ACC112 (cell line): ENCODE measurements at regions not wholly inside any gene's neighbourhood (a gene's known extent, or its start where the extent isn't known, plus 50 kb on each side); places are given as distances from the start of the nearest gene placed in this dataset.

Experiments
- H2AFZ ChIP-seq: fragments of 200-600 bp; sonication (generic); one replicate; pipeline ENCODE4 v1.6.0; 2017; ENCODE audit warnings: antibody characterized with exemption, low read length; ENCODE audit not compliant: unreplicated experiment
- H3K27ac ChIP-seq: fragments of 200-600 bp; sonication (generic); 2 replicates; pipeline ENCODE4 v1.5.1; 2014; ENCODE audit warnings: low read depth, mild to moderate bottlenecking, antibody characterized with exemption, low read length, moderate library complexity
- H3K27me3 ChIP-seq: fragments of 200-600 bp; sonication (generic); 2 replicates; pipeline ENCODE4 v1.6.1; 2014; ENCODE audit warnings: mild to moderate bottlenecking, antibody characterized with exemption, low read length, moderate library complexity, mixed read lengths; ENCODE audit not compliant: insufficient read depth
- H3K36me3 ChIP-seq: fragments of 200-600 bp; sonication (generic); 2 replicates; pipeline ENCODE4 v1.6.1; 2016; ENCODE audit warnings: mild to moderate bottlenecking, antibody characterized with exemption, low read length, moderate library complexity, mixed read lengths; ENCODE audit not compliant: insufficient read depth
- H3K4me1 ChIP-seq: fragments of 200-600 bp; sonication (generic); one replicate; pipeline ENCODE4 v1.6.1; 2016; ENCODE audit warnings: low read length, mixed read lengths; ENCODE audit not compliant: insufficient read depth, unreplicated experiment, control insufficient read depth
- H3K4me3 ChIP-seq: fragments of 200-600 bp; sonication (generic); 2 replicates; pipeline ENCODE4 v1.5.1; 2014; ENCODE audit warnings: mild to moderate bottlenecking, low read depth, low read length
- H3K79me2 ChIP-seq: fragments of 200-600 bp; sonication (generic); one replicate; pipeline ENCODE4 v1.6.0; 2016; ENCODE audit warnings: low read length; ENCODE audit not compliant: control insufficient read depth, unreplicated experiment, insufficient read depth

DNA sequence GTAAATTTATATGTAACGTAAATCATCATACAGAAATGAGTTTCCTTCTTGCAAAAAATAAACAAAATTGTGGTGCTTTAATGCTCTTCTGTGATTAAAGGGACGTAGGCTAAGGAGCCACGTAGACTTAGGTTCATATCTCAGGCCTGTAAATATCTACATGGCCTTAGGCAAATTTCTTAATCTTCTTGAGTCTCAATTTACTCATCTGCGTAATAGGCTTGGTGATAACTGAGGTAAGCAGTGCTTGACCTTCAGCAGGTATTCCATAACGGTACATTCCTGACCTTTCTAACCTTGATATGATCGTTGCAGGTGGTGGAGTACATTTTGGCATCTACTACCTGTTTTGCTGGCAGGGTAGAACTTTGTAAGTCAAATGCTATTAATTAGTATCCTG lies 65.2 kb upstream of the TLR3 start:
- no peak overlapping the region for H3K4me3 ChIP-seq
- H2AFZ ChIP-seq = no peak overlapping the region
- H3K4me1 ChIP-seq = no peaks in the 10 kb centered on the region
- no peaks in the 10 kb centered on the region for H3K36me3 ChIP-seq
- no peaks in the 10 kb centered on the region for H3K79me2 ChIP-seq
- H3K27ac ChIP-seq = no peak overlapping the region
- no peaks in the 10 kb centered on the region for H3K27me3 ChIP-seq

DNA sequence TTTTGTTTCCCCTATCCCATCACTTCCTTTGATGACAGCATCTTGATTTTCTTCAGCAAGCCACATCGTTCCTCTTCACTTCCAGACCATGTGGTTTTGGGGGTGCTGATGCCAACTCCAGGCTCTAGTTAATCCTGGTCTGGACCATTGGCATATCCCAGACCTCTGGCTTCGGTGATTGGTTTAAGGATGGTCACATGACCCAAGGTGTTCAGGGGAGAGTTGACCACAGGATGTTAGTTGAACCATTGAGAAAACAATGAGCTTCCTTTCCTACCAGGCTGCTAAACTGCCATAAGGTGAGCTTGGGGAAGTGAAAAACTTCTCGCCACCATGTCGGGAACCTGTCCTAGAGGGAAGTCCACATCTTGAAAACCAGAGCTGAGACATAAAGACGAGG lies 60.9 kb upstream of the TLR3 start:
- Histone ChIP-seq H3K4me1 (no peaks in the 10 kb centered on the region), H2AFZ (no peak overlapping the region), H3K79me2 (no peaks in the 10 kb centered on the region), H3K4me3 (no peak overlapping the region), H3K27ac (no peak overlapping the region), H3K36me3 (no peaks in the 10 kb centered on the region), H3K27me3 (no peaks in the 10 kb centered on the region)

DNA sequence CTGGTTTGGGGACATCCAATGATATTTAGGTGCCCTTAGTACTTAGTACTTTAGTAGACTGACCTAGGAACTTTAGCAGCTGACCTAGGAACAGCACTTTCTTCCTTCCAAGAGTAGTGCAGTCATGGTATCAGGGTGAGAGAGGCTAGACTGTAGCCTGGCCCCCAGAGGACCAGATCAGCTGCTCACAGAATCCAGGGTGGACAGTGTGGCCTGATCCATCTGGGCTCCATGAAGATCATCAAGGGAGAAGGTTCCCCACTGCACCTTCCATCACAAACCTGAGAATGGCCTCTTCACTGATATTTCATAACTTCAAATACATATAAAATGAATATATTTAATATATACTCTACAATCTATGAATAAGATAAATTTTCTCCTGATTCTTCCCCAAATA lies 59.0 kb upstream of the TLR3 start:
- H3K36me3 ChIP-seq = no peaks in the 10 kb centered on the region
- H3K27me3 ChIP-seq = no peaks in the 10 kb centered on the region
- no peak overlapping the region for H2AFZ ChIP-seq
- no peaks in the 10 kb centered on the region for H3K4me1 ChIP-seq
- no peak overlapping the region for H3K27ac ChIP-seq
- no peak overlapping the region for H3K4me3 ChIP-seq
- H3K79me2 ChIP-seq = no peaks in the 10 kb centered on the region

DNA sequence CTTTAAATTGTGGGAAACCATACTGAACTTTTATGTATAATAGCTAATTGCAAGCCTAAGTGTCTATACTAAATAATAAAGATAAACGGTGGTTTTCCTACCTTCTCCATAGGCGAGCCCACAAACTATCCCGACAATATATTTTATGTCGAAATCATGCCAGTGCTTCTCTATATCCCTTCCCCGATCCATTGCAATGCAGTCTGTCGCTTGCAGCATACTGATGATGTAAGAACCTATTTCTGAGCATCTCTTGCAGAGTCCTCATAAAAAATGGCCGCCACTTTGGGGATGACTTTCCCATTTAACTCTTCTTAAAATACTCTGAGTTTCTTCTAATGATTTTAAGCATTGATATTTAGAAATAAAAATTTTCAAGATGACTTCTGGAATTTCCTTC lies 58.1 kb upstream of the TLR3 start:
- Histone ChIP-seq H3K4me3 (no peak overlapping the region), H3K79me2 (no peaks in the 10 kb centered on the region), H3K4me1 (no peaks in the 10 kb centered on the region), H2AFZ (no peak overlapping the region), H3K27ac (no peak overlapping the region), H3K36me3 (no peaks in the 10 kb centered on the region), H3K27me3 (no peaks in the 10 kb centered on the region)

DNA sequence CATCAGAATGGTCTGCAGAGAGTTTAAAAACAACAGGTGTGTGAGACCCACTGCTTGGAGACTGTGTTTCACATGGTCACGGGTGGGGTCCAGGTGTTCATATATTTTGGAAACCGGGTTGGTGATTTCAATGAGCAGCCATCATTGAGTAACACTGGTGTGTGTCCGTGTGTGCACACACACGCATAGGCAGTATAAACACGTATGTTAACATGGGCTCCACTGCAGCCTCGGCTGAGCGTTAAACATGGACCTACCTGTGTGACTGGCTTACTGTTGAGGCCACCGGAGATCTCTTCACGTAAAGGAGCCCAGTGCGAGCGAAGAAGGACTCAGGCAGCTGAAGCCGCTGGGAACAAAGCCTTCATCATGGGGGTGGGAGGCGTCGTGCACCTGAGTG lies 56.9 kb upstream of the TLR3 start:
- H3K27me3 ChIP-seq = no peaks in the 10 kb centered on the region
- no peaks in the 10 kb centered on the region for H3K4me1 ChIP-seq
- no peak overlapping the region for H3K4me3 ChIP-seq
- no peaks in the 10 kb centered on the region for H3K79me2 ChIP-seq
- no peak overlapping the region for H2AFZ ChIP-seq
- no peak overlapping the region for H3K27ac ChIP-seq
- no peaks in the 10 kb centered on the region for H3K36me3 ChIP-seq

DNA sequence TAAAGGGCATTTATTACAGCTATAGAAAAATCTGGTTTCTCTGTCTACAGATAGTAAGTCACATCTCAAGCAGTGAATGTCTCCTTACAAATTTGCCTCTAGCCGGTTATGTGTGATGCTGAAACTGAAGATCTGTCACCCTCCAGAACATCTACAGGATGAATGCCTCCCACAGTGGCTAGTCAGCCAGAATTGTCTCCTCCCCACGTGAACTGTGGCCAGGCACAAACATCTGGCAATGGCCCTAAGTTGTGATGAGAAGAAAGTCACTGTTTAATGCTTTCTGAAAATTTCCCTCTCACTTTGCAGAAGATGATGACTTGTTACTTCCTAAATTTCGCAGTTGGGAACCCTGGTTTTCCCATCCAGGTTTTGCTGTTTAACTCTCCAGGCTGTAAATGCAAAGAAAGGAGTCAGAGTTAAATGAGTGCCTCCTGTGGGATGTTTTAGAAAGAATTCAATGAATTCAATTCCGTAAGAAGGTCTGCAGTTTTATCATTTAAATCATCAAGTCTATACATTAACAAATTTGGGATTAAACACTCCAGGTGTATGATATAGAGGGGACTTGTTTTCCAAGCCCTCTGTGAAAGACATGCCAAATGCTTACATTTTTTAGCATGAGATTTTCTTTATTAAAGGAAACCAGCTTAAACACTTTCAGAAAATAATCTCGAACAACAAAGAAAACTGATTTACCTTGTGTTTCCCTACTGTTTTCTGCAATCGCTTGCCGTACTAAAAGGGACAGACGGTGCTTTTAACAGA lies 55.4 kb upstream of the TLR3 start:
- Histone ChIP-seq H2AFZ (no peak overlapping the region), H3K4me3 (no peak overlapping the region), H3K79me2 (no peaks in the 10 kb centered on the region), H3K4me1 (no peaks in the 10 kb centered on the region), H3K27me3 (no peaks in the 10 kb centered on the region), H3K27ac (no peak overlapping the region), H3K36me3 (no peaks in the 10 kb centered on the region)

DNA sequence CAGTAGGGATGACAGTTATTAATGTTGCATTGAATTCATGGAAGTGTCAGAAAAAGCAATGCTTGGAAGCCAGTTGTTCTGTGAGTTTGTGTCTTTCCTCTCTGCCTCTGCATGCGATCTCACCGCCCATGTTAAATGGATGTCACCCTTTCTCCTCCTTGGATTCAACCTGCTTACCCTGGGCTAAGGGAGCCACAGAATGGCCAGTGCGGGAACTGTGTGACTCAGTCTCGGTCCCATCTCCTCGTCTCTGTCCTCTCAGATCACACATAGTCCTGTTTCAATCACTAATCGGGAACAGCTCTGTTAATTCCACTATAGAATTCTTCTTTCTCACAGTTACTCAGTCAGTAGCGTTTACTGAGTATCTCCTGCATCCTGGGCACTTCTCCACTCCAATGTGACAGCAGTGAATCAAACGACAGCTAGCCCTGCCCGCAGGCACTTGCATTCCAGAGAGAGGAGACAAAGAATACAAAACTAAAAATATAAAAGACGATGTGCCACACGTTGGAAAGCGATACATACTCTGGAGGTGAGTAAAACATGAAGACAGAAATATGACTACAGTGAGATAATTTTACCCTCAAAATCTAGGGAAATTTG lies 53.6 kb upstream of the TLR3 start:
- H3K27me3 ChIP-seq = no peaks in the 10 kb centered on the region
- no peak overlapping the region for H3K27ac ChIP-seq
- no peaks in the 10 kb centered on the region for H3K4me1 ChIP-seq
- no peak overlapping the region for H2AFZ ChIP-seq
- H3K79me2 ChIP-seq = no peaks in the 10 kb centered on the region
- H3K4me3 ChIP-seq = no peak overlapping the region
- no peaks in the 10 kb centered on the region for H3K36me3 ChIP-seq

DNA sequence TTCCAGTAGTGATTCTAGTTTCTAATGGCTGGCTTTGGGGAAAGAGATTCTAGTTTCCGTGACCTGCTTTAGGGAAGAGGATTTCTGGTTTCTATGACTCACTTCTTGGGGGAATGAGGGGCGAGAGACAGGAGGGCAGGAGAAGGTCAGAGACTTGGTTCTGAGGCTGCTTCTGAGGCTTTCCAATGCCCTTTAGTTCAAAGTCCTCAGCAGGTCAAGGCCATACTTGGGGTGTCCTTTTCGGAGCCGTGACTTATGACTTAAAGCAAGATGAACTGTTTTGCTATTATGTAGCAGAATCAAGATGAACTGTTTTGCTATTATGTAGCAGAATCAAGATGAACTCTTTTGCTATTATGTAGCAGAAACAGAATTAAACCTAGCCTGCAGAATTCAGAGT lies 52.2 kb upstream of the TLR3 start:
- H3K4me3 ChIP-seq = no peak overlapping the region
- H3K27ac ChIP-seq = no peak overlapping the region
- H2AFZ ChIP-seq = no peak overlapping the region
- no peaks in the 10 kb centered on the region for H3K27me3 ChIP-seq
- no peaks in the 10 kb centered on the region for H3K36me3 ChIP-seq
- H3K4me1 ChIP-seq = peaks cover 7% of the 10 kb centered on the region
- no peaks in the 10 kb centered on the region for H3K79me2 ChIP-seq

DNA sequence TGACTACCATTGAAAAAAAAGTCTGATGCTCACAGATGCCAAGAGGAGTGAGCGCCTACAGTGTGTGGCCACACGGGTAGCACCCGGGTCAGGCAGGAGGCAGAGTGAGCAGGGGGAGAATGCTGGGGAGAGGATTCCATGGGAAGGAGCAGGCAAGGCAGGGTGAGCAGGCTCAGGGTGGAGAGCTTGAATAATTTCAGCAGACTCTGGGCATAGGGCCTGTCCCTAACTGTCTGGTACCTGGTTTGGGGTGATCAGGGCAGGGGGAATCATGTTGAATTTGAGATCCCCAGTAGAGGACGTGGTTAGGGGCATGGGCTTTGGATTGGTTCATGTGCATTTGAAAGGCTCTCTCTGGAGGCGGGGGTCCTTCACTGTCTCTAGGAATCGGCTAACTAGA lies 51.2 kb upstream of the TLR3 start:
- no peaks in the 10 kb centered on the region for H3K36me3 ChIP-seq
- H2AFZ ChIP-seq = no peak overlapping the region
- peaks cover 7% of the 10 kb centered on the region for H3K4me1 ChIP-seq
- no peak overlapping the region for H3K4me3 ChIP-seq
- H3K27me3 ChIP-seq = no peaks in the 10 kb centered on the region
- no peaks in the 10 kb centered on the region for H3K79me2 ChIP-seq
- H3K27ac ChIP-seq = no peak overlapping the region

DNA sequence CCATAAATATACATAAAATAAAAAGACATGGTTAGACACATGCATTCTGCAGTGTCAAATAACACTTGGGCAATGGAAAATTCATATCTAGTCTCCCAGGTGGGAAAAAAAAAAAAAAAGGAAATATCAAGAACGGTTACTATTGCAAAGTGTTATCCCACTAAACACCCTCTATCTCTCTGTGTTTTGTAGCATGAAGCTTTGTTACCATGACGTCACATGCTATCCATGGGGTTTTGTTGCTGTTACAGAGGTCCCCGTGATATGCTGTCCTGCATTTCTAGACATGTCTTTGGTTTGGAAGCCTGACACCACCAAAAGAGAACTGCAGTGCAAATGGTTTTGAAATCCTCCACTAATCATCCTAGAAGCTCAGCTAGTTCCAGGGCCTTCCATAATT lies 50.7 kb upstream of the TLR3 start:
- no peak overlapping the region for H3K4me3 ChIP-seq
- no peaks in the 10 kb centered on the region for H3K27me3 ChIP-seq
- peaks cover 7% of the 10 kb centered on the region for H3K4me1 ChIP-seq
- H3K36me3 ChIP-seq = no peaks in the 10 kb centered on the region
- H3K79me2 ChIP-seq = no peaks in the 10 kb centered on the region
- no peak overlapping the region for H3K27ac ChIP-seq
- H2AFZ ChIP-seq = no peak overlapping the region

DNA sequence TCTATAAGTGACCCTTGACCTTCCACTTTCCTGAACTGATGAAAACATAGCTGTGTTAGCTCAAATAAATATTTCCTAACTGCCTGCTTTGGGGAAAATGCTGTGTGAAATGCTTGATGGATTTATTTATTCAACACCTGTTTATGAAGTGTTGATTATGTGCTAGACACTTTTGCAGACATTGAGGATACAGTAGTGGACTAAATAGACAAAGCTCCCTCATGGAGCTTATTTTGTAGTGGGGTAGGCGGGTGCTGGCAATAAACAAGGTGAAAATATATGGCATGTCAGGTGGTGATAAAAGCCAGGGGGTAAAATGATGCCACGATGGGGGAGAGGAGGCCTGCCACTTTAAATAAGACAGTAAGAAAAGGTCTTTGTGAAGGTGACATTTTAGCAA lies 50.2 kb upstream of the TLR3 start:
- H3K4me1 ChIP-seq = peaks cover 7% of the 10 kb centered on the region
- H3K27me3 ChIP-seq = no peaks in the 10 kb centered on the region
- no peaks in the 10 kb centered on the region for H3K79me2 ChIP-seq
- H3K27ac ChIP-seq = no peak overlapping the region
- no peak overlapping the region for H3K4me3 ChIP-seq
- no peaks in the 10 kb centered on the region for H3K36me3 ChIP-seq
- no peak overlapping the region for H2AFZ ChIP-seq
